Pancreas (tissue), 10 donors: ENCODE measurements at regions not wholly inside any gene's neighbourhood (a gene's known extent, or its start where the extent isn't known, plus 50 kb on each side); places are given as distances from the start of the nearest gene placed in this dataset.

Experiments used
- ATAC-seq, 4 donors: fragments of 200-7000 bp; cut with Tn5 transposase; one replicate each; pipeline versions ENCODE4 v1.8.0 to v1.9.1; 2020; ENCODE audit warnings: mild to moderate bottlenecking in 4 of 4, moderate library complexity in 4 of 4
- DNase-seq, 6 donors: peaks; one replicate each; pipeline ENCODE4 v3.0.0-alpha.2; 2020
- FAIRE-seq: peaks from 2 replicates; lab custom pipeline; 2012; peaks lifted over from hg19 to GRCh38; lab: Jason Lieb, UNC
- H3K27ac ChIP-seq, 4 donors: fragments of 200-600 bp; sonication (generic); 1 replicate in 3 of 4; 2 replicates in 1 of 4; pipeline versions ENCODE4 v1.5.0 to v1.8.0; 2020
- H3K27me3 ChIP-seq, 4 donors: fragments of 200-600 bp; one replicate each; pipeline ENCODE4 v1.8.0; 2021
- H3K36me3 ChIP-seq, 3 donors: fragments of 200-600 bp; sonication (generic) in 1 of 3; one replicate each; pipeline versions ENCODE4 v1.5.0 to v1.8.0; 2020 to 2021
- H3K4me1 ChIP-seq, 3 donors: fragments of 200-600 bp; one replicate each; pipeline ENCODE4 v1.8.0; 2021
- H3K4me3 ChIP-seq, 4 donors: fragments of 200-600 bp; sonication (generic) in 2 of 4; one replicate each; pipeline versions ENCODE4 v1.5.0 to v1.8.0; 2020 to 2021
- H3K9me3 ChIP-seq, 4 donors: fragments of 200-600 bp; one replicate each; pipeline ENCODE4 v1.8.0; 2021
- WGBS, 2 donors: extraction: QIAGEN DNeasy Blood & Tissue Kit; methylation state at CpG; one replicate each; pipeline ENCODE4 v1.1.7; 2013; 5-methylcytosine and 5-hydroxymethylcytosine counted together
- intact Hi-C, 3 donors: fragments of 100-400 bp; cut with DNase I; formaldehyde crosslinking; loops; one replicate each; pipeline versions ENCODE4 v1.11.1 to v1.14.2; 2022
- TF ChIP-seq, protein P1 (sequence below), 4 donors: fragments of 200-600 bp; sonication (generic) in 3 of 4; IDR thresholded peaks; one replicate each; pipeline versions ENCODE4 v1.5.0 to v1.8.0; 2021; ENCODE audit warnings: antibody characterized with exemption in 4 of 4
- donor health status: healthy with polysubstance abuse.
- donor health status: DM: no; HTN: no; CAD: no; lungs with moderate emphysema.
- donor health status: DM: no; HTN: no; CAD: no.
- donor health status: control.
- donor health status: control.
- donor health status: Bipolar disorder and iron deficiency.
- donor health status: DM: yes; HTN: yes; CAD: no.
- donor health status: DM: no; HTN: no; CAD: no.
- donor health status: DM: no; HTN: no; CAD: no.
- donor health status: DM: yes; HTN: yes; CAD: no.

DNA sequence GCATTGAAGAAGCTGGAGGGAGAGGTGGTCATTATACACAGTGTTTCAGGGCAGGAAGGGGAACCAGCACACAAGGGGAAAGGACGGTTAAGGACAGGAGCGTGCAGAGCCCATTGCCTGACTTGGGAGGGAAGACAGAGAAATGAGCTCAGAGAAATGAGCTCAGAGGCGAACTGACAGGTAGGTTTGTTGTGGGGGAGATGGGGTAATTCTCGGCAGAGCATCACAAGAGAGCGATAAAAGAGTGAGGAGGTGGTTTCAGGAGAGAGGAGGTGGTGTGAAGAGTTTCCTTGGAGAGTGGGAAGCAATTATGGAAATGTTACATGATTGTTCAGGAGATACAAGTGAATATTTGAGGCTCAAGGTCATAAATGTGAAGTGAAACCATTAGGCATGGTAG is 61.0 kb downstream of the MRGPRX1 start:
- H3K4me3 ChIP-seq: no peak overlapping the region
- H3K36me3 ChIP-seq: no peaks in the 10 kb centered on the region
- no peaks in the 10 kb centered on the region for H3K9me3 ChIP-seq
- intact Hi-C loops: no loop called here
- no peak overlapping the region for H3K27ac ChIP-seq
- H3K27me3 ChIP-seq: no peaks in the 10 kb centered on the region
- no peak for FAIRE-seq
- TF ChIP-seq, protein P1, sequence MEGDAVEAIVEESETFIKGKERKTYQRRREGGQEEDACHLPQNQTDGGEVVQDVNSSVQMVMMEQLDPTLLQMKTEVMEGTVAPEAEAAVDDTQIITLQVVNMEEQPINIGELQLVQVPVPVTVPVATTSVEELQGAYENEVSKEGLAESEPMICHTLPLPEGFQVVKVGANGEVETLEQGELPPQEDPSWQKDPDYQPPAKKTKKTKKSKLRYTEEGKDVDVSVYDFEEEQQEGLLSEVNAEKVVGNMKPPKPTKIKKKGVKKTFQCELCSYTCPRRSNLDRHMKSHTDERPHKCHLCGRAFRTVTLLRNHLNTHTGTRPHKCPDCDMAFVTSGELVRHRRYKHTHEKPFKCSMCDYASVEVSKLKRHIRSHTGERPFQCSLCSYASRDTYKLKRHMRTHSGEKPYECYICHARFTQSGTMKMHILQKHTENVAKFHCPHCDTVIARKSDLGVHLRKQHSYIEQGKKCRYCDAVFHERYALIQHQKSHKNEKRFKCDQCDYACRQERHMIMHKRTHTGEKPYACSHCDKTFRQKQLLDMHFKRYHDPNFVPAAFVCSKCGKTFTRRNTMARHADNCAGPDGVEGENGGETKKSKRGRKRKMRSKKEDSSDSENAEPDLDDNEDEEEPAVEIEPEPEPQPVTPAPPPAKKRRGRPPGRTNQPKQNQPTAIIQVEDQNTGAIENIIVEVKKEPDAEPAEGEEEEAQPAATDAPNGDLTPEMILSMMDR (IDR thresholded peaks at IDR 0.05): no peak
- no peak for DNase-seq
- no peak for ATAC-seq
- WGBS, 2 donors: 48 to 55% methylated on average over 5 of the region's 5 CpGs
- no peaks in the 10 kb centered on the region for H3K4me1 ChIP-seq

DNA sequence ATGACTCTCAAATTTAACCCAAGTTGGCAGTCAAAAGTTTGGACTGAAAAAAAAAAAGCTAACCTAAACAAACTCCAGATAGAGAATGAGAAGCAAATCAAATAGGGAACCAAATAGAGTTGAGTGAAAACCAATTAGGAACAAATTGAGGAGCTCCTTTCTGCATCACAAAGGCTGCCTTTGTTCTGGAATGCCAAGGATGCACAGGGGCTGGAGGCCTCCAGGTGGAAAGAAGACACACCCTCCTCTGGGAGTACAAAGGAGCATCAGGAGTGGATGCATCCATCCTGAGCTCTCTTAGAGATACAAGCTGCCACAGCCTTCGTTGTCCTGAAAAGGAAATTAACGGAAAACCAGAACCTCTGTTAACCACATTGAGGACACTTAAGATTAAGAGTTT is 73.3 kb downstream of the MRGPRX1 start:
- 66 to 72% methylated on average over 2 of the region's 2 CpGs for WGBS, 2 donors
- Histone ChIP-seq H3K27me3 (no peaks in the 10 kb centered on the region), H3K36me3 (no peaks in the 10 kb centered on the region), H3K27ac (no peak overlapping the region), H3K9me3 (no peaks in the 10 kb centered on the region), H3K4me3 (no peak overlapping the region), H3K4me1 (no peaks in the 10 kb centered on the region)
- FAIRE-seq (no peak), DNase-seq (no peak), ATAC-seq (no peak)
- intact Hi-C loops: no loop called here
- TF ChIP-seq, protein P1 (IDR thresholded peaks at IDR 0.05): no peak

DNA sequence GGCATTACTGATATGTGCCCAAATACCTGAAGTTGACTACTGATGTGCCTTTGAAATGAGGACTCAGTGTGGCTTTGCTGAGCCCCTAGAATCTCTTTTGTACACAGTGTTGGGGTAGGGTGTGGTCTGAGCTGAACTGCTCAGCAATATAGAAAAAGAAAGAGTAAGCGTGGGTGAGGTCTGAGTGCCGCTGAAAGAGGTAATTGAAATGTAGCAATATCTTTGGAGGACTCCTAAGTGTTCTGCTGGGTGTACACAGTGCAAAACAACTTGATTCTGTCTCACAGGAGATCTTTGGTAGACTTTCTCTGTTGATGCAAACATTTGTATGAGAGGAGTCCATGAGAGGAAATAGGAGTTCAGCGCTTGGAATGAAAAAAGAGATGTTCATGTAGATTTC is 73.7 kb upstream of the PTPN5 start:
- no peak overlapping the region for H3K4me3 ChIP-seq
- DNase-seq (no peak), ATAC-seq (no peak), FAIRE-seq (no peak)
- H3K9me3 ChIP-seq: no peaks in the 10 kb centered on the region
- H3K36me3 ChIP-seq: no peaks in the 10 kb centered on the region
- intact Hi-C loops: no loop called here
- 82 to 90% methylated on average over 3 of the region's 3 CpGs for WGBS, 2 donors
- H3K27me3 ChIP-seq: no peaks in the 10 kb centered on the region
- TF ChIP-seq, protein P1 (IDR thresholded peaks at IDR 0.05): no peak
- no peaks in the 10 kb centered on the region for H3K4me1 ChIP-seq
- H3K27ac ChIP-seq: no peak overlapping the region

DNA sequence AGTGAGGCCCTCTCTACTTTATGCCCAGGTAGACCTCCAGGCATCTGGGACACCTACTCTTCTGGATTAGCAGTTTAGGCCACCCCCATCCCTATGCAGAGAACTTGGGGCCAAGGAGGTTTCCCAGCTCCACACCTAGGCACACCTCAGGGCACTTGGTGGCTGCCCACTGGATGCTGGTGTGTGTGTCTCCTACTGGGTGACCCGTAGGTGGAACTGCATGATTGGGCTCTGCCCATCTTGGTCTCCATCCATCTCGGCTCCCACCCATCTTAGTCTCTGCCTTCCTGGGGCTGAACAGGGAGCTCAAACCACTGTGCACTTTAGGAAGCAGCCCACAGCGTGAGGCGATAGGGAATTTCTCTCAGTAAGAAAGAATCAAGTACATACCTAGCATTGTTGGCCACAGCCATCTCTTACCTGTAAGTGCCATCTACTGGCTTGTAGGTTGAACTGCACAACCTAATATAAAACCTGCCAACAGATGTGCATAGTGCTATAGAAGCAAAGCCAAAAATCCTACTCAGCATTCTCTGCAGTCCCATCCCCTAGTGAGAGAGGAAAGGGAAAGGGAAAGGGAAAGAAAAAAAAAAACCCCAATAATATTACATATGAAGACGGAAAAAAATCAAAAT is 61.6 kb upstream of the PTPN5 start:
- no peaks in the 10 kb centered on the region for H3K9me3 ChIP-seq
- H3K4me1 ChIP-seq: no peaks in the 10 kb centered on the region
- H3K36me3 ChIP-seq: no peaks in the 10 kb centered on the region
- H3K4me3 ChIP-seq: no peak overlapping the region
- H3K27ac ChIP-seq: no peak overlapping the region
- TF ChIP-seq, protein P1 (IDR thresholded peaks at IDR 0.05): peak; percentile 25 to 47 (median 42)
- no peaks in the 10 kb centered on the region for H3K27me3 ChIP-seq
- intact Hi-C loops: no loop called here
- 20 to 23% methylated on average over 5 of the region's 5 CpGs for WGBS, 2 donors
- no peak for FAIRE-seq
- peak; percentile 71 to 94 (median 83) for ATAC-seq
- DNase-seq: peak in 2 of 6 donors; percentile 9 to 30

DNA sequence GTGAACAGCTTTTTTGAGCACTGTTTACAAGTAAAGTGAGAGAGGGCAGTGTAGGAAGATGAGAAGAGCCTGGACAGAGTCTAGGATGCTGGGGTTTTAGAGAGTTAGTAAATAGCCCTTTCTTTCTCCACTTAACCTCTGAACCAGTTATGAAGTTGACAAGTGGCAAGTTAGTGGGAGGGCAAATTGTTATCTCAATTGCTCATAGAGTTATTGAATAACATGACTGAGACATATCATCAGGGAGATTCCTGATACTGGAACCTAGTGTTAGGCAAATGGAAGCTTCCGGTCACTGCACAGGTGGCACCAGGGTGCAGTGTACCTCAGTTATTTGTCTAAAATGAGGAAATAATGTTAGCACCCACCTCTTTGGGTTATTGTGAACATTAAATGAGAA is 57.8 kb upstream of the PTPN5 start:
- TF ChIP-seq, protein P1 (IDR thresholded peaks at IDR 0.05): no peak
- no peaks in the 10 kb centered on the region for H3K36me3 ChIP-seq
- H3K9me3 ChIP-seq: no peaks in the 10 kb centered on the region
- no peak for DNase-seq
- no peak for FAIRE-seq
- intact Hi-C loops: no loop called here
- 63 to 80% methylated on average over 1 of the region's 1 CpG for WGBS, 2 donors
- no peak overlapping the region for H3K27ac ChIP-seq
- ATAC-seq: no peak
- H3K4me3 ChIP-seq: no peak overlapping the region
- H3K27me3 ChIP-seq: no peaks in the 10 kb centered on the region
- H3K4me1 ChIP-seq: no peaks in the 10 kb centered on the region
